ENCODE measurements at regions not wholly inside any gene's neighbourhood (a gene's known extent, or its start where the extent isn't known, plus 50 kb on each side); places are given as distances from the start of the nearest gene placed in this dataset.

- no peak for TF ChIP-seq CTCF (conservative IDR thresholded peaks at IDR 0.05)
- no peak for TF ChIP-seq ZFX (IDR thresholded peaks at IDR 0.05)
Measured at GRCh38 chr3:150308037-150308319, 100.1 kb upstream of the TSC22D2 start.

All from C4-2B (cell line).